IPS-18a (cell line): ENCODE measurements at regions not wholly inside any gene's neighbourhood (a gene's known extent, or its start where the extent isn't known, plus 50 kb on each side); places are given as distances from the start of the nearest gene placed in this dataset.

Experiments
- H3K27ac ChIP-seq: one replicate; pipeline ENCODE4 v1.5.1; 2013; ENCODE audit warnings: low read length
- H3K27me3 ChIP-seq: one replicate; pipeline ENCODE4 v1.6.1; 2013; ENCODE audit warnings: mild to moderate bottlenecking, low read length; ENCODE audit not compliant: control insufficient read depth, insufficient read depth
- H3K36me3 ChIP-seq: one replicate; pipeline ENCODE4 v1.6.1; 2013; ENCODE audit warnings: low read depth, low read length; ENCODE audit not compliant: control insufficient read depth
- H3K4me1 ChIP-seq: one replicate; pipeline ENCODE4 v1.6.1; 2013; ENCODE audit warnings: low read depth, low read length; ENCODE audit not compliant: control insufficient read depth
- H3K4me3 ChIP-seq: one replicate; pipeline ENCODE4 v1.5.1; 2013; ENCODE audit warnings: low read length
- H3K9ac ChIP-seq: one replicate; pipeline ENCODE4 v1.6.1; 2013; ENCODE audit warnings: mild to moderate bottlenecking, low read length, moderate library complexity
- H3K9me3 ChIP-seq: one replicate; pipeline ENCODE4 v1.6.1; 2013; ENCODE audit warnings: low read depth, low read length; ENCODE audit not compliant: control insufficient read depth

- no peaks in the 10 kb centered on the region for H3K9me3 ChIP-seq
- H3K27ac ChIP-seq: no peak overlapping the region
- H3K9ac ChIP-seq: no peak overlapping the region
- no peaks in the 10 kb centered on the region for H3K27me3 ChIP-seq
- no peak overlapping the region for H3K4me3 ChIP-seq
- no peaks in the 10 kb centered on the region for H3K36me3 ChIP-seq
- H3K4me1 ChIP-seq: no peaks in the 10 kb centered on the region
These were observed 352.5 kb upstream of the GULP1 start for GRCh38 chr2:187939180-187939579.

DNA sequence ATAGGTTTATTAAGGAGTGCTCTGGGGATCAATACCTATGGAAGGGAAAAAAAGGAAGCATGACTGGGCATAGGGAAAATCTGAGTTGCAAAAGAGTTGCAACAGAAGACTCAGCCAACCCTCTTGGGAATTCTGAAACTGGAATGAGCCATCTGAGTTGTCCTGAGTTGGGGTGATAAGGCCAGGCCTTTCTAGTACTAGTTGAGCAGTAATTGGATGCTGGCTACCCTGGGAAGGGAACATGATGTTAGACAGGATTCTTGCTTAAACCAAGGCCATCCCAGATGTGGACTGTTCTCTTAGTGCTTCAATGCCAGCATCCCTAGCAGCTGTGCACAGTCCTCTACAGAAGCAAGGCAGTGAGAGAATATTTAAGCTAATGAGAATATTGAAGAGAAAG lies 348.8 kb upstream of the GULP1 start:
- Histone ChIP-seq H3K9ac (no peak overlapping the region), H3K4me1 (no peaks in the 10 kb centered on the region), H3K36me3 (no peaks in the 10 kb centered on the region), H3K27ac (no peak overlapping the region), H3K4me3 (no peak overlapping the region), H3K9me3 (no peaks in the 10 kb centered on the region), H3K27me3 (no peaks in the 10 kb centered on the region)

DNA sequence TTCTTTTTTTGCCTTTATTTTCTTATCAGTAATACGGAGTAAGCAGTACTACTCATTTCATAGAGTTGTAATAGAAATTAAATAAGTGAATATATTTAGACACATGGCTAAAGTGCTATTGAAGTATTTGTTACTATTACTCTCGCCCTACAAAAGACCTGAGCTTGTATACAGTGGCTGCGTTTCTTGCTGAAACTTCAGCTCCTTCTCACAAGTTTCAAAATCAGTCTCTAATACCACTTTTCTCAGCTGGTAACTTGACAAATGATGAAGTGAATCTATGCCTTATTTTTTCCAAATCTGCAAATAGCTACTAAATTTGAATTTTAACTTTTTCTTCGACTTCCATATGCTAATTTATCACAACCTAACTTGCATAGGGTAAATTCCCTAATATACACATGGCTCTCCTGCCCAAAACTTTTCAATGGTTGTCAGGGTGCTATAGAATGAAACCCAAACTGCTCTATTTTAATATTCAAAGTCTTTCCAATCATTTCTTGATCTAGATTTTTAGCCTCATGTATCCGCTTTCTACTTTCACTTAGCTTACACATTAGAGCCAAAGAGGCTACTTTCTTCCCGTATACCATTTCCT lies 347.8 kb upstream of the GULP1 start:
- no peak overlapping the region for H3K9ac ChIP-seq
- no peaks in the 10 kb centered on the region for H3K27me3 ChIP-seq
- no peak overlapping the region for H3K27ac ChIP-seq
- H3K4me3 ChIP-seq: no peak overlapping the region
- H3K36me3 ChIP-seq: no peaks in the 10 kb centered on the region
- H3K4me1 ChIP-seq: no peaks in the 10 kb centered on the region
- H3K9me3 ChIP-seq: no peaks in the 10 kb centered on the region

GRCh38 chr2:187949859-187950258 lies 341.8 kb upstream of the GULP1 start:
- Histone ChIP-seq H3K27ac (no peak overlapping the region), H3K9ac (no peak overlapping the region), H3K4me3 (no peak overlapping the region), H3K9me3 (no peaks in the 10 kb centered on the region), H3K36me3 (no peaks in the 10 kb centered on the region), H3K4me1 (no peaks in the 10 kb centered on the region), H3K27me3 (no peaks in the 10 kb centered on the region)

- Histone ChIP-seq H3K9ac (no peak overlapping the region), H3K4me3 (no peak overlapping the region), H3K27ac (no peak overlapping the region), H3K4me1 (no peaks in the 10 kb centered on the region), H3K36me3 (no peaks in the 10 kb centered on the region), H3K27me3 (no peaks in the 10 kb centered on the region), H3K9me3 (no peaks in the 10 kb centered on the region)
These were observed 340.0 kb upstream of the GULP1 start for GRCh38 chr2:187951470-187952218.

GRCh38 chr2:187956906-187957534 lies 334.7 kb upstream of the GULP1 start:
- no peaks in the 10 kb centered on the region for H3K36me3 ChIP-seq
- no peak overlapping the region for H3K4me3 ChIP-seq

GRCh38 chr2:187959821-187960220 lies 331.9 kb upstream of the GULP1 start:
- Histone ChIP-seq H3K9ac (no peak overlapping the region), H3K27me3 (no peaks in the 10 kb centered on the region), H3K9me3 (no peaks in the 10 kb centered on the region), H3K36me3 (no peaks in the 10 kb centered on the region), H3K4me1 (no peaks in the 10 kb centered on the region), H3K27ac (no peak overlapping the region), H3K4me3 (no peak overlapping the region)

More at GRCh38 chr2:187956906-187957534, 334.7 kb upstream of the GULP1 start:
- H3K27me3 ChIP-seq: no peaks in the 10 kb centered on the region
- no peaks in the 10 kb centered on the region for H3K9me3 ChIP-seq
- no peak overlapping the region for H3K27ac ChIP-seq
- H3K4me1 ChIP-seq: no peaks in the 10 kb centered on the region
- no peak overlapping the region for H3K9ac ChIP-seq

DNA sequence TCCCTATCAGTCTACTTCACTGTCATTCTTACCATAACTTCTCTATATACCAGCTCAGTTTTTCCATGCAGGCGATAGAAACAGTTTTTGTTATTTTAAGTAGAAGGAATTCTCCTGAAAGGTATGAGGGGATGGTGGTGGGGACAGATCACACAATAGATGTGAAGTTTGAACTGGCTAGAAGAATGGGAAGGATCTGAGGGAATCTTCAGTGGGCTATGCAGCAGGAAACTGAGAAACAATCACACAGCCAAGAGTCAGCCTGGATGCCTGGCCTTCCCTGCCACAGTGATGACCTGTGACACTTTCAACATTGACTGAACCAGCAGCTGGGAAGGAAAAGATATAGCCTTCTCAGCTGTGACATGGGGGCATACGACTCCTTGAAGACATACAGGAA lies 329.1 kb upstream of the GULP1 start:
- Histone ChIP-seq H3K4me3 (no peak overlapping the region), H3K27ac (no peak overlapping the region), H3K36me3 (no peaks in the 10 kb centered on the region), H3K27me3 (no peaks in the 10 kb centered on the region), H3K9ac (no peak overlapping the region), H3K4me1 (no peaks in the 10 kb centered on the region), H3K9me3 (no peaks in the 10 kb centered on the region)

- Histone ChIP-seq H3K9me3 (no peaks in the 10 kb centered on the region), H3K9ac (no peak overlapping the region), H3K4me1 (no peaks in the 10 kb centered on the region), H3K27me3 (no peaks in the 10 kb centered on the region), H3K36me3 (no peaks in the 10 kb centered on the region), H3K27ac (no peak overlapping the region), H3K4me3 (no peak overlapping the region)
These were observed 326.9 kb upstream of the GULP1 start for GRCh38 chr2:187964746-187965145.

GRCh38 chr2:187966924-187967323 lies 324.8 kb upstream of the GULP1 start:
- Histone ChIP-seq H3K9me3 (no peaks in the 10 kb centered on the region), H3K4me1 (no peaks in the 10 kb centered on the region), H3K9ac (no peak overlapping the region), H3K36me3 (no peaks in the 10 kb centered on the region), H3K27ac (no peak overlapping the region), H3K27me3 (no peaks in the 10 kb centered on the region), H3K4me3 (no peak overlapping the region)

DNA sequence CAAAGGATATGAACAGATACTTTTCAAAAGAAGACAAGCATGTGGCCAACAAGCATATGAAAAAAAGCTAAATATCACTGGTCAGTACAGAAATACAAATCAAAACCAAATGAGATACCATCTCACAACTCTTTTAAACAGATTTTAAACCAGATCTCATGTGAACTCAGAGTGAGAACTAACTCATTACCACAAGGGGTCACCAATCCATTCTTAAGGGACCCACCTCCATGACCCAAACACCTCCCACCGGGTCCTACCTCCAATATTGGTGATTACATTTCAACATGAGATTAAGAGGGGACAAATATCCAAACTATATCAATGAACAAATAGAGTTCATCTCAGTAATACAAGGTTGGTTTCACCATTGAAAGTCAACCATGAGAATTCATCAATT lies 319.8 kb upstream of the GULP1 start:
- Histone ChIP-seq H3K9me3 (no peaks in the 10 kb centered on the region), H3K27me3 (no peaks in the 10 kb centered on the region), H3K36me3 (no peaks in the 10 kb centered on the region), H3K4me3 (no peak overlapping the region), H3K27ac (no peak overlapping the region), H3K4me1 (peaks cover 7% of the 10 kb centered on the region), H3K9ac (no peak overlapping the region)
